GM12878 (cell line): ENCODE measurements at regions not wholly inside any gene's neighbourhood (a gene's known extent, or its start where the extent isn't known, plus 50 kb on each side); places are given as distances from the start of the nearest gene placed in this dataset.

Experiments used
- ATAC-seq: fragments of 200-7000 bp; cut with Tn5 transposase; 3 replicates; pipeline ENCODE4 v1.9.1; 2020; ENCODE audit warnings: mild to moderate bottlenecking, moderate library complexity
- BruUV-seq: library from RNA; stranded (reverse); fragments of 400-500 nt; replicated peaks from 2 replicates; lab custom pipeline; 2021; lab: Mats Ljungman, UMichigan
- CTCF ChIA-PET: fragments of 300-600 bp; sonication (Branson Sonifier 250); formaldehyde crosslinking; extraction: SDS; loops from one replicate; lab custom pipeline; 2021; ENCODE audit warnings: inconsistent platforms; lab: Yijun Ruan, JAX
- POLR2A ChIA-PET: fragments of 350-600 bp; formaldehyde crosslinking; extraction: SDS; loops from one replicate; lab custom pipeline; 2021; ENCODE audit warnings: inconsistent platforms; lab: Charles Lee
- RAD21 ChIA-PET: fragments of 300-600 bp; sonication (Branson Sonifier 250); formaldehyde crosslinking; loops from one replicate; lab custom pipeline; 2023; ENCODE audit warnings: antibody characterized with exemption; ENCODE audit not compliant: unreplicated experiment; lab: Charles Lee
- SMC1A ChIA-PET: fragments of 300-600 bp; sonication (Branson Sonifier 250); formaldehyde crosslinking; loops from one replicate; lab custom pipeline; 2023; ENCODE audit not compliant: unreplicated experiment, uncharacterized antibody; lab: Charles Lee
- DNase-seq: peaks from one replicate; pipeline ENCODE4 v3.0.0-alpha.2; 2011; ENCODE audit warnings: low read depth, low spot score
- FAIRE-seq: peaks from 3 replicates; lab custom pipeline; 2011; peaks lifted over from hg19 to GRCh38; lab: Jason Lieb, UNC
- H2AFZ ChIP-seq: 2 replicates; pipeline ENCODE4 v1.6.0; 2011; ENCODE audit warnings: low read depth, low read length, control low read depth; ENCODE audit not compliant: control insufficient read depth
- H3K27ac ChIP-seq: 2 replicates; pipeline ENCODE4 v1.5.1; 2011; ENCODE audit warnings: control low read depth; ENCODE audit not compliant: control insufficient read depth, insufficient read depth
- H3K27me3 ChIP-seq, 2 experiments: replicated peaks in 1 of 2; 2 replicates each; pipeline versions ENCODE4 v1.6.0 to v1.6.1; 2011; ENCODE audit warnings: low read length in 1 of 2; ENCODE audit not compliant: control insufficient read depth in 2 of 2, insufficient read depth in 2 of 2
- H3K36me3 ChIP-seq, 2 experiments: 2 replicates each; pipeline ENCODE4 v1.5.1; 2011; ENCODE audit warnings: low read length in 1 of 2; ENCODE audit not compliant: control insufficient read depth in 2 of 2, insufficient read depth in 2 of 2
- H3K4me1 ChIP-seq: 2 replicates; pipeline ENCODE4 v1.6.1; 2011; ENCODE audit warnings: mild to moderate bottlenecking, low read length, moderate library complexity, mixed read lengths; ENCODE audit not compliant: control insufficient read depth, insufficient read depth
- H3K4me2 ChIP-seq: 2 replicates; pipeline ENCODE4 v1.6.0; 2011; ENCODE audit warnings: control low read depth; ENCODE audit not compliant: control insufficient read depth, insufficient read depth
- H3K4me3 ChIP-seq: fragments of 200-600 bp; sonication (generic); 2 replicates; pipeline ENCODE4 v1.5.1; 2016
- H3K79me2 ChIP-seq: 2 replicates; pipeline ENCODE4 v1.6.0; 2011; ENCODE audit warnings: low read length; ENCODE audit not compliant: control insufficient read depth, insufficient read depth
- H3K9ac ChIP-seq: 2 replicates; pipeline ENCODE4 v1.8.0; 2011; ENCODE audit warnings: low read length, control low read depth, mixed read lengths; ENCODE audit not compliant: control insufficient read depth, insufficient read depth
- H3K9me3 ChIP-seq: replicated peaks from 3 replicates; pipeline ENCODE4 v1.5.1; 2011; ENCODE audit warnings: mild to moderate bottlenecking, low read length; ENCODE audit not compliant: control insufficient read depth, insufficient read depth
- H4K20me1 ChIP-seq: 2 replicates; pipeline ENCODE4 v1.6.0; 2011; ENCODE audit not compliant: control insufficient read depth, insufficient read depth
- BMI1 ChIP-seq: fragments of 450-650 bp; IDR thresholded peaks from 2 replicates; pipeline ENCODE4 v1.6.1; 2016; ENCODE audit warnings: mild to moderate bottlenecking, moderate library complexity, borderline replicate concordance
- BRCA1 ChIP-seq: IDR thresholded peaks from 2 replicates; pipeline ENCODE4 v1.6.1; 2011; ENCODE audit warnings: low read depth, low read length, improper control_type of control experiment
- CEBPB ChIP-seq, 2 experiments: fragments of 150-350 bp in 1 of 2; IDR thresholded peaks; 2 replicates each; pipeline ENCODE4 v1.6.1; 2012 to 2014; ENCODE audit warnings: low read depth in 2 of 2, low read length in 2 of 2, borderline replicate concordance in 1 of 2, inconsistent platforms in 1 of 2
- CREB1 ChIP-seq: IDR thresholded peaks from 2 replicates; pipeline ENCODE4 v1.6.1; 2012; ENCODE audit warnings: low read depth, mild to moderate bottlenecking, inconsistent platforms
- CREM ChIP-seq: IDR thresholded peaks from 2 replicates; pipeline ENCODE4 v1.6.1; 2014; ENCODE audit warnings: antibody characterized with exemption, low read depth
- EED ChIP-seq: sonication (generic); IDR thresholded peaks from 2 replicates; pipeline ENCODE4 v1.6.1; 2016; ENCODE audit warnings: antibody characterized with exemption, low read depth
- ESRRA ChIP-seq: IDR thresholded peaks from 2 replicates; pipeline ENCODE4 v1.6.1; 2012; ENCODE audit warnings: mild to moderate bottlenecking, low read length, improper control_type of control experiment
- JUND ChIP-seq: IDR thresholded peaks from 2 replicates; pipeline ENCODE4 v1.6.1; 2012; ENCODE audit warnings: low read depth, mild to moderate bottlenecking, low read length, improper control_type of control experiment, moderate library complexity
- KDM1A ChIP-seq: fragments of 200-600 bp; sonication (generic); IDR thresholded peaks from 2 replicates; pipeline ENCODE4 v1.6.1; 2016; ENCODE audit warnings: borderline replicate concordance
- RAD21 ChIP-seq: IDR thresholded peaks from 2 replicates; pipeline ENCODE4 v1.6.1; 2011; ENCODE audit warnings: mild to moderate bottlenecking, low read depth, low read length, moderate library complexity; ENCODE audit not compliant: insufficient read depth
- SMC3 ChIP-seq: IDR thresholded peaks from 2 replicates; pipeline ENCODE4 v1.6.1; 2011; ENCODE audit warnings: low read length, improper control_type of control experiment, borderline replicate concordance
- SREBF1 ChIP-seq: IDR thresholded peaks from 2 replicates; pipeline ENCODE4 v1.6.1; 2012; ENCODE audit warnings: mild to moderate bottlenecking, low read length
- SRF ChIP-seq, 2 experiments: IDR thresholded peaks; 2 replicates each; pipeline ENCODE4 v1.6.1; 2011; ENCODE audit warnings: low read depth in 2 of 2, low read length in 2 of 2, mild to moderate bottlenecking in 1 of 2, moderate library complexity in 1 of 2
- TAF1 ChIP-seq: IDR thresholded peaks from 2 replicates; pipeline ENCODE4 v1.6.1; 2011; ENCODE audit warnings: mild to moderate bottlenecking, low read depth, low read length, borderline replicate concordance
- WGBS: methylation state at CpG from one replicate; pipeline ENCODE4 v1.1.6; 2016; ENCODE audit warnings: low lambda C conversion rate; ENCODE audit not compliant: insufficient replicate concordance, insufficient coverage; ENCODE audit errors: missing lambda C conversion rate; 5-methylcytosine and 5-hydroxymethylcytosine counted together
- in situ Hi-C: fragments of 300-500 bp; cut with MboI; formaldehyde crosslinking; loops from 9 replicates; pipeline ENCODE4 v1.14.3; 2018; ENCODE audit warnings: mixed read lengths
- intact Hi-C: fragments of 100-400 bp; cut with micrococcal nuclease; formaldehyde crosslinking; loops from one replicate; pipeline ENCODE4 v1.14.2; 2022; ENCODE audit not compliant: unreplicated experiment
- TF ChIP-seq, protein P1 (sequence below): fragments of 450-650 bp; IDR thresholded peaks from 2 replicates; pipeline ENCODE4 v1.6.1; 2016; ENCODE audit warnings: mild to moderate bottlenecking
- TF ChIP-seq, protein P2 (sequence below): IDR thresholded peaks from 2 replicates; pipeline ENCODE4 v1.6.1; 2012; ENCODE audit warnings: low read depth, low read length, improper control_type of control experiment

DNA sequence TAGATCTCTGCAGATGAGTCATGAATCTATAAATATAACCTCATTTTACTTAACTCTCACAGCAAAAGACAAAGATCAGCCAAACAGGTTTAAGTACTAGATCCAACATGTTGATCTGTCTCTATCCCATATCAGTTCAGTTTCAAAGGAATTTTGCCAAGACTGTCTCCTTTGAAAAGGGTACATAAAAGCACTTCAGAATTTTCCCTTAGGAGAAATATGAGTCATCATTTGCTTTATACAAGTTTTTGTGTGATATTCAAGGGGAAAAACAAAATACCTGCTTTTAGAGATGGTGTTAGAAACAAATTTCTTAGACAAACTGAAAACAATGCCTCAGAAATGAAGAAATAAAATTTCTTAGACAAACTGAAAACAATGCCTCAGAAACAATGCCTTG, 73.5 kb upstream of the LRRC7 start:
- Histone ChIP-seq H3K4me3 (no peak overlapping the region), H3K79me2 (no peaks in the 10 kb centered on the region), H4K20me1 (no peaks in the 10 kb centered on the region), H2AFZ (no peak overlapping the region), H3K27me3 (no peaks in the 10 kb centered on the region), H3K9me3 (no peaks in the 10 kb centered on the region), H3K4me1 (no peaks in the 10 kb centered on the region), H3K27ac (no peak overlapping the region), H3K9ac (no peak overlapping the region), H3K36me3 (no peaks in the 10 kb centered on the region), H3K4me2 (no peak overlapping the region)
- CTCF ChIA-PET = no interaction called here
- POLR2A ChIA-PET = no interaction called here
- RAD21 ChIA-PET = no interaction called here
- intact Hi-C loops = no loop called here
- no peak for DNase-seq
- SMC1A ChIA-PET = no interaction called here
- no peak for ATAC-seq
- TF ChIP-seq CREB1 (no peak), SRF (IDR thresholded peaks at IDR 0.05; ENCODE audit: low read depth in 2 of 2, low read length in 2 of 2) (no peak), RAD21 (no peak), ESRRA (no peak), TAF1 (no peak)
- in situ Hi-C loops = no loop called here
- BruUV-seq = no TSS peak
- FAIRE-seq = no peak

DNA sequence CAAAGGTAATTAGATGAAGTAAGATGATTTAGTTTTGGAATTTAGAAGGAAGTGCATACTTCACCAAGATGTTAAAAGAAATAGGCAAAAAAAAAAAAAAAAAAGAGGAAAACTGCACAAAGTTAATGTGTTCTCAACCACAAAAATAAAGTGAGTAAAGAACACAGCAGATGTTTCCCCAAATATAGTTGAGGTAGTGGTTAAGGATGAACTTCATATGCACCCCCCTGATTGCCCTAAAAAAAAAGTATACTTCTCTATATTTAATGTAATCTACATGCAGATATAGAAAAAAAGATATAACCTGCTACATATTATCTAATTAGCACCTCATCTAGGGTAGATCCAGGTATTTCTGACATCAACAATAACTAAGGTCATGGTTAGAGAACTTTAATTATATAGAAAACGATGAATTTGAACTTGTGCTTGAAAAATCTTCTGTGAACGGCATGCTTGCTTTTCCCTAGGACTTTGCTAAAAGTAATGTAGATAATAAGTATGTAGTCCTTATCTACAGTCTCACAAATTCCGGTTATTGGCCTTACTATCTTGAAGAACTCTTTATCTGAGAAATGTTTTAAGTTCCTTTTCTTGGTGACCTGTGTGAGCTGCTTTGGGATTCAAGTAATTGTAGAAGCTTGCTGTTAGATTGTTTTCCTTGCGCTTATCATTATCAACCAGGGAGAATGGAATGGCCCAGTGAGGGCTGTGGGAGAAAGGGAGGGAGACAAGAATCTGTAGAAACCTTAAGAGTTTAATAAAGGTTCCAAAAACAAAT, 70.1 kb upstream of the LRRC7 start:
- in situ Hi-C loops = no loop called here
- Histone ChIP-seq H3K79me2 (no peaks in the 10 kb centered on the region), H3K9me3 (no peaks in the 10 kb centered on the region), H3K4me2 (no peak overlapping the region), H3K9ac (no peak overlapping the region), H3K36me3 (no peaks in the 10 kb centered on the region), H3K4me1 (no peaks in the 10 kb centered on the region), H4K20me1 (no peaks in the 10 kb centered on the region), H3K27me3 (no peaks in the 10 kb centered on the region), H2AFZ (no peak overlapping the region), H3K4me3 (no peak overlapping the region), H3K27ac (no peak overlapping the region)
- CTCF ChIA-PET = no interaction called here
- SMC1A ChIA-PET = interaction anchor here (1.1 kb wide), 1 partner anchor 23 kb away, joined by 3 read pairs; no protein-coding TSS in a partner anchor
- BruUV-seq = no TSS peak
- WGBS = 25% methylated on average over 4 of the region's 4 CpGs
- POLR2A ChIA-PET = no interaction called here
- FAIRE-seq (no peak), DNase-seq (no peak), ATAC-seq (no peak)
- intact Hi-C loops = no loop called here
- RAD21 ChIA-PET = no interaction called here
- no peak for TF ChIP-seq SREBF1
- TF ChIP-seq JUND = no peak
- TF ChIP-seq KDM1A = no peak
- TF ChIP-seq EED = no peak
- TF ChIP-seq BMI1 = no peak
- TF ChIP-seq SMC3 = no peak
- TF ChIP-seq, protein P1, sequence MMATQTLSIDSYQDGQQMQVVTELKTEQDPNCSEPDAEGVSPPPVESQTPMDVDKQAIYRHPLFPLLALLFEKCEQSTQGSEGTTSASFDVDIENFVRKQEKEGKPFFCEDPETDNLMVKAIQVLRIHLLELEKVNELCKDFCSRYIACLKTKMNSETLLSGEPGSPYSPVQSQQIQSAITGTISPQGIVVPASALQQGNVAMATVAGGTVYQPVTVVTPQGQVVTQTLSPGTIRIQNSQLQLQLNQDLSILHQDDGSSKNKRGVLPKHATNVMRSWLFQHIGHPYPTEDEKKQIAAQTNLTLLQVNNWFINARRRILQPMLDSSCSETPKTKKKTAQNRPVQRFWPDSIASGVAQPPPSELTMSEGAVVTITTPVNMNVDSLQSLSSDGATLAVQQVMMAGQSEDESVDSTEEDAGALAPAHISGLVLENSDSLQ = no peak
- no peak for TF ChIP-seq CREM
- TF ChIP-seq, protein P2, sequence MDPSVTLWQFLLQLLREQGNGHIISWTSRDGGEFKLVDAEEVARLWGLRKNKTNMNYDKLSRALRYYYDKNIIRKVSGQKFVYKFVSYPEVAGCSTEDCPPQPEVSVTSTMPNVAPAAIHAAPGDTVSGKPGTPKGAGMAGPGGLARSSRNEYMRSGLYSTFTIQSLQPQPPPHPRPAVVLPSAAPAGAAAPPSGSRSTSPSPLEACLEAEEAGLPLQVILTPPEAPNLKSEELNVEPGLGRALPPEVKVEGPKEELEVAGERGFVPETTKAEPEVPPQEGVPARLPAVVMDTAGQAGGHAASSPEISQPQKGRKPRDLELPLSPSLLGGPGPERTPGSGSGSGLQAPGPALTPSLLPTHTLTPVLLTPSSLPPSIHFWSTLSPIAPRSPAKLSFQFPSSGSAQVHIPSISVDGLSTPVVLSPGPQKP = no peak
- TF ChIP-seq CEBPB (IDR thresholded peaks at IDR 0.05; ENCODE audit: borderline replicate concordance in 1 of 2, low read depth in 2 of 2, low read length in 2 of 2) = no peak
- TF ChIP-seq BRCA1 = no peak
